K562 (cell line): ENCODE measurements at regions not wholly inside any gene's neighbourhood (a gene's known extent, or its start where the extent isn't known, plus 50 kb on each side); places are given as distances from the start of the nearest gene placed in this dataset.

Experiments used
- ATF1 ChIP-seq, 2 experiments: fragments of 450-650 bp in 1 of 2; IDR thresholded peaks; 2 replicates each; pipeline ENCODE4 v1.6.1; 2016; ENCODE audit warnings: missing compliant biosample characterization in 1 of 2, missing genetic modification characterization in 1 of 2
- RBM39 ChIP-seq: fragments of 200-400 bp; formaldehyde crosslinking; optimal IDR thresholded peaks from 2 replicates; pipeline ENCODE3; 2018; ENCODE audit warnings: low read depth, low read length
- ZNF224 ChIP-seq: sonication (generic); formaldehyde crosslinking; IDR thresholded peaks from 2 replicates; pipeline ENCODE4 v1.8.0; 2022; ENCODE audit warnings: mild to moderate bottlenecking, missing genetic modification reagents
- ZNF444 ChIP-seq: fragments of 250-450 bp; sonication (Bioruptor Pico); IDR thresholded peaks from 2 replicates; pipeline ENCODE4 v1.4.0; 2020; ENCODE audit warnings: mild to moderate bottlenecking, moderate library complexity
- ZSCAN32 ChIP-seq: fragments of 450-650 bp; formaldehyde crosslinking; IDR thresholded peaks from 2 replicates; pipeline ENCODE4 v1.4.0; 2020; ENCODE audit warnings: mild to moderate bottlenecking, moderate library complexity
- TF ChIP-seq, protein P1 (sequence below), 3 experiments: IDR thresholded peaks in 2 of 3; conservative IDR thresholded peaks in 1 of 3; 2 replicates each; pipeline ENCODE4 v1.5.1; 2011 to 2012; ENCODE audit warnings: low read length in 3 of 3, mild to moderate bottlenecking in 3 of 3, control low read depth in 2 of 3, improper control_type of control experiment in 1 of 3, inconsistent platforms in 1 of 3, low read depth in 1 of 3, mixed read lengths in 1 of 3, moderate library complexity in 1 of 3; ENCODE audit not compliant: insufficient read depth in 2 of 3

DNA sequence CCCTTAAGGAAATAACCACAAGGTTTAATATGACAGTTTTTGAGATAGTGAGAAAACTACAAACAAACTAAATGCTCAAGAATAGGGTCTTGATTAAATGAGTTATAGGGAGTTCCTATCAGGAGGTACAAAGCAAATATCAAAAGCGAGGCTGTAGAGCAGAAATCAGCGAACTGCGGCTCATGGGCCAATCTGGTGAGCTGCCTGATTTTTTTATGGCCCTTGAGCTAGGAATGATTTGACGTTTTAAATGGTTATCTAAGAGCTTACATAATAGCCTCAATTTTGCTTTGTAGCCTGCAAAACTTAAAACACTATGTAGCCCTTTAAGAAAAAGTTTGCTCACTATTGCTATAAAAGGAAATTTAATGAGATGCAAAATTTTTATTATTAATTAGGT, 62.2 kb downstream of the XCL2 start:
- TF ChIP-seq ZSCAN32 (CRISPR knock-in tag) (no peak), ATF1 (CRISPR knock-in tag; IDR thresholded peaks at IDR 0.05) (no peak), ATF1 (tag; IDR thresholded peaks at IDR 0.05) (no peak), ZNF444 (no peak), RBM39 (no peak), ZNF224 (CRISPR knock-in tag) (no peak)
- TF ChIP-seq, protein P1, sequence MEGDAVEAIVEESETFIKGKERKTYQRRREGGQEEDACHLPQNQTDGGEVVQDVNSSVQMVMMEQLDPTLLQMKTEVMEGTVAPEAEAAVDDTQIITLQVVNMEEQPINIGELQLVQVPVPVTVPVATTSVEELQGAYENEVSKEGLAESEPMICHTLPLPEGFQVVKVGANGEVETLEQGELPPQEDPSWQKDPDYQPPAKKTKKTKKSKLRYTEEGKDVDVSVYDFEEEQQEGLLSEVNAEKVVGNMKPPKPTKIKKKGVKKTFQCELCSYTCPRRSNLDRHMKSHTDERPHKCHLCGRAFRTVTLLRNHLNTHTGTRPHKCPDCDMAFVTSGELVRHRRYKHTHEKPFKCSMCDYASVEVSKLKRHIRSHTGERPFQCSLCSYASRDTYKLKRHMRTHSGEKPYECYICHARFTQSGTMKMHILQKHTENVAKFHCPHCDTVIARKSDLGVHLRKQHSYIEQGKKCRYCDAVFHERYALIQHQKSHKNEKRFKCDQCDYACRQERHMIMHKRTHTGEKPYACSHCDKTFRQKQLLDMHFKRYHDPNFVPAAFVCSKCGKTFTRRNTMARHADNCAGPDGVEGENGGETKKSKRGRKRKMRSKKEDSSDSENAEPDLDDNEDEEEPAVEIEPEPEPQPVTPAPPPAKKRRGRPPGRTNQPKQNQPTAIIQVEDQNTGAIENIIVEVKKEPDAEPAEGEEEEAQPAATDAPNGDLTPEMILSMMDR (IDR thresholded peaks at IDR 0.05 in 2 of 3, conservative IDR thresholded peaks at IDR 0.05 in 1 of 3; ENCODE audit: insufficient read depth in 2 of 3, low read depth in 1 of 3, low read length in 3 of 3), result no peak
